Fibroblast of lung (primary cell): ENCODE measurements at regions not wholly inside any gene's neighbourhood (a gene's known extent, or its start where the extent isn't known, plus 50 kb on each side); places are given as distances from the start of the nearest gene placed in this dataset.

Source experiments
- DNase-seq, 2 donors: peaks; one replicate each; pipeline versions ENCODE4 v3.0.0 to v3.0.0-alpha.2; 2010; ENCODE audit warnings: low read depth in 2 of 2
- H2AFZ ChIP-seq: 2 replicates; pipeline ENCODE4 v1.5.1; 2012; ENCODE audit warnings: low read length, control low read depth, inconsistent platforms
- H3K27ac ChIP-seq: 2 replicates; pipeline ENCODE4 v1.5.1; 2011; ENCODE audit warnings: low read length, control low read depth; ENCODE audit not compliant: insufficient read depth
- H3K27me3 ChIP-seq: 2 replicates; pipeline ENCODE4 v1.5.1; 2011; ENCODE audit warnings: mild to moderate bottlenecking, low read length; ENCODE audit not compliant: control insufficient read depth, insufficient read depth
- H3K36me3 ChIP-seq: 2 replicates; pipeline ENCODE4 v1.5.1; 2011; ENCODE audit warnings: low read length; ENCODE audit not compliant: control insufficient read depth, insufficient read depth
- H3K4me1 ChIP-seq: 2 replicates; pipeline ENCODE4 v1.5.1; 2011; ENCODE audit warnings: low read length; ENCODE audit not compliant: control insufficient read depth, insufficient read depth; ENCODE audit errors: extremely low read depth
- H3K4me2 ChIP-seq: 2 replicates; pipeline ENCODE4 v1.5.1; 2011; ENCODE audit warnings: low read length, control low read depth; ENCODE audit not compliant: insufficient read depth; ENCODE audit errors: extremely low read depth
- H3K4me3 ChIP-seq, 4 experiments: fragments of 200-600 bp in 1 of 4; sonication (generic) in 1 of 4; replicated peaks in 1 of 4; 2 replicates each; pipeline ENCODE4 v1.5.1; 2011 to 2016; ENCODE audit warnings: low read length in 4 of 4, low read depth in 3 of 4, mild to moderate bottlenecking in 3 of 4, control low read depth in 2 of 4, inconsistent platforms in 1 of 4, mixed read lengths in 1 of 4; ENCODE audit not compliant: insufficient read depth in 1 of 4; ENCODE audit errors: control extremely low read depth in 1 of 4
- H3K79me2 ChIP-seq: 2 replicates; pipeline ENCODE4 v1.5.1; 2012; ENCODE audit warnings: mild to moderate bottlenecking, low read length, inconsistent platforms; ENCODE audit not compliant: control insufficient read depth, insufficient read depth
- H3K9ac ChIP-seq: 2 replicates; pipeline ENCODE4 v1.5.1; 2011; ENCODE audit warnings: mild to moderate bottlenecking, low read length, control low read depth; ENCODE audit not compliant: insufficient read depth
- H3K9me3 ChIP-seq: 2 replicates; pipeline ENCODE4 v1.5.1; 2012; ENCODE audit warnings: low read depth, low read length; ENCODE audit not compliant: control insufficient read depth, insufficient read depth
- H4K20me1 ChIP-seq: 2 replicates; pipeline ENCODE4 v1.5.1; 2011; ENCODE audit warnings: low read length; ENCODE audit not compliant: control insufficient read depth, insufficient read depth; ENCODE audit errors: extremely low read depth
- EZH2 ChIP-seq: IDR thresholded peaks from 2 replicates; pipeline ENCODE4 v1.5.1; 2012; ENCODE audit warnings: low read length, control low read depth, mild to moderate bottlenecking; ENCODE audit errors: missing control alignments
- TF ChIP-seq, protein P1 (sequence below), 2 donors: IDR thresholded peaks in 1 of 2; conservative IDR thresholded peaks in 1 of 2; 1 replicate in 1 of 2; 2 replicates in 1 of 2; pipeline ENCODE4 v1.5.1; 2011 to 2012; ENCODE audit warnings: low read length in 2 of 2, control low read depth in 1 of 2, inconsistent platforms in 1 of 2, low read depth in 1 of 2, mild to moderate bottlenecking in 1 of 2

DNA sequence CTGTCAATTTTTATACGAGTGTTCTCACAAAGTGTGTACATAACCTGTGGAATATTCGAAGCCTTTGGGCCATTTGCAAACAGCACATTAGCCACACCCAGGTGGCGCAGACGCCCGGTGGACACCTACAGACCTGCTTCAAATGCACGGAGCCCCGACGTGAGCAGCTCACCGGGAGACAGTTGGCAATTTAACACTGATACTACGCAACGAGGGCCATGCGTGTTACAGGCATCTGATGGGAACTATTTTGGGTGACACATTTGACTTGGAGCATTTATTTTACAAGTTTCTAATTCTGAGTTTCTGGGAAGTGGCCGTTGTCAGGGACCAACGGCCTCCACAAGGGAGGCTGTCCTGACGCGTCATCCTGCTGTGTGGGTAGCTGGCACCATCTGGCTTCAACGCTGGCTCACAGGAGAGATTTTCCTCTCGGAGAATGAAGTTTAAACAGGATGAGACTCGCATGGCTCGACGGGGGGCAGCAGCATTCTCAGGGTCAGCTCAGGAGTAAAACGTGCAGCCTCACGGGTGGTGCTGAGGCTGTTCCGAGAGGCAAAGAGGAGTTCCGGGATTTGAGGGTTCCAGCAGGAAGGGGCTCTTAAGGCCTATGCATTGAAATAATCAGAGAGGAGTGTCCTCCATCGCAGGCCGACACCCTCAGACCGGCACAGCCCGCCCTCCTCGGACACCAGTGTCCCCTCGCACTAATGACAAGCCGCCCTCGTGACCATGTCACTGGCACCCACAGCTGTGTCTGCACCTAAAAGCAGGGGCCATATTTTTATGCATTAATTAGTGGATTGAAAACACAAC, 207.4 kb downstream of the DLL1 start:
- Histone ChIP-seq H3K27me3 (no peaks in the 10 kb centered on the region), H3K36me3 (no peaks in the 10 kb centered on the region), H3K9me3 (no peaks in the 10 kb centered on the region), H4K20me1 (no peaks in the 10 kb centered on the region), H3K27ac (no peak overlapping the region), H3K4me1 (no peaks in the 10 kb centered on the region), H3K9ac (no peak overlapping the region), H3K4me3 (no peak overlapping the region), H2AFZ (no peak overlapping the region), H3K4me2 (no peak overlapping the region), H3K79me2 (no peaks in the 10 kb centered on the region)
- TF ChIP-seq, protein P1, sequence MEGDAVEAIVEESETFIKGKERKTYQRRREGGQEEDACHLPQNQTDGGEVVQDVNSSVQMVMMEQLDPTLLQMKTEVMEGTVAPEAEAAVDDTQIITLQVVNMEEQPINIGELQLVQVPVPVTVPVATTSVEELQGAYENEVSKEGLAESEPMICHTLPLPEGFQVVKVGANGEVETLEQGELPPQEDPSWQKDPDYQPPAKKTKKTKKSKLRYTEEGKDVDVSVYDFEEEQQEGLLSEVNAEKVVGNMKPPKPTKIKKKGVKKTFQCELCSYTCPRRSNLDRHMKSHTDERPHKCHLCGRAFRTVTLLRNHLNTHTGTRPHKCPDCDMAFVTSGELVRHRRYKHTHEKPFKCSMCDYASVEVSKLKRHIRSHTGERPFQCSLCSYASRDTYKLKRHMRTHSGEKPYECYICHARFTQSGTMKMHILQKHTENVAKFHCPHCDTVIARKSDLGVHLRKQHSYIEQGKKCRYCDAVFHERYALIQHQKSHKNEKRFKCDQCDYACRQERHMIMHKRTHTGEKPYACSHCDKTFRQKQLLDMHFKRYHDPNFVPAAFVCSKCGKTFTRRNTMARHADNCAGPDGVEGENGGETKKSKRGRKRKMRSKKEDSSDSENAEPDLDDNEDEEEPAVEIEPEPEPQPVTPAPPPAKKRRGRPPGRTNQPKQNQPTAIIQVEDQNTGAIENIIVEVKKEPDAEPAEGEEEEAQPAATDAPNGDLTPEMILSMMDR (conservative IDR thresholded peaks at IDR 0.05 in 1 of 2, IDR thresholded peaks at IDR 0.05 in 1 of 2; ENCODE audit: low read depth in 1 of 2, low read length in 2 of 2), result no peak
- TF ChIP-seq EZH2, result no peak
- no peak for DNase-seq

GRCh38 chr6:170082531-170083187, 208.2 kb downstream of the DLL1 start:
- Histone ChIP-seq H3K4me3 (no peak overlapping the region), H3K9me3 (no peaks in the 10 kb centered on the region), H3K27me3 (no peaks in the 10 kb centered on the region), H3K36me3 (no peaks in the 10 kb centered on the region), H3K4me1 (no peaks in the 10 kb centered on the region), H3K9ac (no peak overlapping the region), H3K79me2 (no peaks in the 10 kb centered on the region), H2AFZ (no peak overlapping the region), H3K4me2 (no peak overlapping the region), H4K20me1 (no peaks in the 10 kb centered on the region), H3K27ac (no peak overlapping the region)
- TF ChIP-seq EZH2, result no peak
- TF ChIP-seq, protein P1 (conservative IDR thresholded peaks at IDR 0.05 in 1 of 2, IDR thresholded peaks at IDR 0.05 in 1 of 2; ENCODE audit: low read depth in 1 of 2, low read length in 2 of 2), result no peak
- no peak for DNase-seq

GRCh38 chr6:170082067-170082466, 208.8 kb downstream of the DLL1 start:
- Histone ChIP-seq H3K27me3 (no peaks in the 10 kb centered on the region), H3K9ac (no peak overlapping the region), H3K4me2 (no peak overlapping the region), H4K20me1 (no peaks in the 10 kb centered on the region), H3K27ac (no peak overlapping the region), H3K79me2 (no peaks in the 10 kb centered on the region), H3K4me3 (no peak overlapping the region), H3K9me3 (no peaks in the 10 kb centered on the region), H2AFZ (no peak overlapping the region), H3K36me3 (no peaks in the 10 kb centered on the region), H3K4me1 (no peaks in the 10 kb centered on the region)
- no peak for DNase-seq
- no peak for TF ChIP-seq EZH2
- TF ChIP-seq, protein P1 (conservative IDR thresholded peaks at IDR 0.05 in 1 of 2, IDR thresholded peaks at IDR 0.05 in 1 of 2; ENCODE audit: low read depth in 1 of 2, low read length in 2 of 2), result no peak
